SU-DHL-6 (cell line): ENCODE measurements at regions not wholly inside any gene's neighbourhood (a gene's known extent, or its start where the extent isn't known, plus 50 kb on each side); places are given as distances from the start of the nearest gene placed in this dataset.

Experiments
- H2AFZ ChIP-seq: fragments of 200-600 bp; sonication (generic); 2 replicates; pipeline ENCODE4 v1.6.1; 2014; ENCODE audit warnings: low read depth, mild to moderate bottlenecking, moderate library complexity, mixed read lengths, antibody characterized with exemption, low read length; ENCODE audit not compliant: severe bottlenecking
- H3F3A ChIP-seq: fragments of 200-600 bp; shearing (Covaris generic); 2 replicates; pipeline ENCODE4 v1.6.0; 2016; ENCODE audit warnings: antibody characterized with exemption, mild to moderate bottlenecking; ENCODE audit not compliant: insufficient read depth
- H3K27ac ChIP-seq: fragments of 200-600 bp; sonication (generic); 2 replicates; pipeline ENCODE4 v1.5.1; 2016; ENCODE audit warnings: low read depth, mild to moderate bottlenecking, low read length, moderate library complexity, mixed read lengths
- H3K27me3 ChIP-seq: fragments of 200-600 bp; sonication (generic), shearing (Covaris generic); 2 replicates; pipeline ENCODE4 v1.6.0; 2014; ENCODE audit warnings: mild to moderate bottlenecking, low read length
- H3K36me3 ChIP-seq: fragments of 200-600 bp; sonication (generic); 2 replicates; pipeline ENCODE4 v1.6.1; 2014; ENCODE audit warnings: mild to moderate bottlenecking, low read length, mixed read lengths
- H3K4me2 ChIP-seq: fragments of 300-600, 200-600 bp; shearing (Covaris generic), sonication (generic); 2 replicates; pipeline ENCODE4 v1.6.0; 2014; ENCODE audit warnings: low read length, low read depth, mild to moderate bottlenecking; ENCODE audit not compliant: poor library complexity, severe bottlenecking
- H3K4me3 ChIP-seq: fragments of 200-600 bp; sonication (generic); 2 replicates; pipeline ENCODE4 v1.5.1; 2014; ENCODE audit warnings: antibody characterized with exemption, low read length, mild to moderate bottlenecking, mixed read lengths; ENCODE audit not compliant: insufficient read depth, poor library complexity, severe bottlenecking
- H3K79me2 ChIP-seq: fragments of 200-600 bp; sonication (generic); 2 replicates; pipeline ENCODE4 v1.6.1; 2014; ENCODE audit warnings: mild to moderate bottlenecking, low read length, moderate library complexity; ENCODE audit not compliant: insufficient read depth
- H3K9ac ChIP-seq: fragments of 200-600 bp; sonication (generic); 2 replicates; pipeline ENCODE4 v1.7.0; 2014; ENCODE audit warnings: mild to moderate bottlenecking, low read length
- H3K9me2 ChIP-seq: fragments of 200-600 bp; sonication (generic); replicated peaks from 2 replicates; pipeline ENCODE4 v1.6.1; 2014; ENCODE audit warnings: low read length; ENCODE audit not compliant: insufficient read depth
- H3K9me3 ChIP-seq: fragments of 200-600 bp; sonication (generic); 2 replicates; pipeline ENCODE4 v1.6.1; 2014; ENCODE audit warnings: low read length, mixed read lengths; ENCODE audit not compliant: insufficient read depth
- H4K20me1 ChIP-seq: fragments of 200-600 bp; sonication (generic); 2 replicates; pipeline ENCODE4 v1.6.1; 2014; ENCODE audit warnings: low read depth, mild to moderate bottlenecking, antibody characterized with exemption, low read length, moderate library complexity, mixed read lengths
- EZH2phosphoT487 ChIP-seq: fragments of 200-600 bp; sonication (generic), shearing (Covaris generic); conservative IDR thresholded peaks from 2 replicates; pipeline ENCODE4 v1.6.1; 2018; ENCODE audit warnings: mild to moderate bottlenecking, antibody characterized with exemption, low read length, moderate library complexity, mixed read lengths
- TF ChIP-seq, protein P1 (sequence below): fragments of 200-600 bp; sonication (generic); IDR thresholded peaks from one replicate; pipeline ENCODE4 v1.5.1; 2017; ENCODE audit warnings: antibody characterized with exemption, mild to moderate bottlenecking, low read length, moderate library complexity; ENCODE audit not compliant: insufficient read depth, poor library complexity, severe bottlenecking

DNA sequence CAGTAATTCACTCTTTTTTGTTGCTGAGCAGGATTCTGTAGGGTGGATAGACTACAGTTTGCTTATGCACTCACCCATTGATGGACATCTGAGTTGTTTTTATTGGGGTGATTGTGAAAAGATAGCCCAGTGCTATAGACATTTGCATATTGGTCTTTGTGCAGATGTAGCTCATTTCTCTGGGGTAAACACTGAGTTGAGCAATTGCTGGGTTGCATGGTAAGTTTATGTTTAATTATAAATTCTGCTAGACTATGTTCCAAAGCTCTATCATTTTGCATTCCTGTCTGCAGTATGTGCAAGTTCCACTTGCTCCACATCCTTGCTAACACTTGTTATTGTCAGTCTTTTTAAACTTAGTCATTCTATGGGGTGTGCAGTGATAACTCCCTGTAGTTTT, 65.4 kb upstream of the RFLNA start:
- Histone ChIP-seq H3K9me3 (no peaks in the 10 kb centered on the region), H3K36me3 (no peaks in the 10 kb centered on the region), H3K9me2 (no peaks in the 10 kb centered on the region), H3K4me3 (no peak overlapping the region), H4K20me1 (no peaks in the 10 kb centered on the region), H3K27me3 (no peaks in the 10 kb centered on the region), H2AFZ (no peak overlapping the region), H3K27ac (no peak overlapping the region), H3K4me2 (no peak overlapping the region), H3K9ac (no peak overlapping the region), H3K79me2 (no peaks in the 10 kb centered on the region), H3F3A (no peaks in the 10 kb centered on the region)
- no peak for TF ChIP-seq EZH2phosphoT487
- TF ChIP-seq, protein P1, sequence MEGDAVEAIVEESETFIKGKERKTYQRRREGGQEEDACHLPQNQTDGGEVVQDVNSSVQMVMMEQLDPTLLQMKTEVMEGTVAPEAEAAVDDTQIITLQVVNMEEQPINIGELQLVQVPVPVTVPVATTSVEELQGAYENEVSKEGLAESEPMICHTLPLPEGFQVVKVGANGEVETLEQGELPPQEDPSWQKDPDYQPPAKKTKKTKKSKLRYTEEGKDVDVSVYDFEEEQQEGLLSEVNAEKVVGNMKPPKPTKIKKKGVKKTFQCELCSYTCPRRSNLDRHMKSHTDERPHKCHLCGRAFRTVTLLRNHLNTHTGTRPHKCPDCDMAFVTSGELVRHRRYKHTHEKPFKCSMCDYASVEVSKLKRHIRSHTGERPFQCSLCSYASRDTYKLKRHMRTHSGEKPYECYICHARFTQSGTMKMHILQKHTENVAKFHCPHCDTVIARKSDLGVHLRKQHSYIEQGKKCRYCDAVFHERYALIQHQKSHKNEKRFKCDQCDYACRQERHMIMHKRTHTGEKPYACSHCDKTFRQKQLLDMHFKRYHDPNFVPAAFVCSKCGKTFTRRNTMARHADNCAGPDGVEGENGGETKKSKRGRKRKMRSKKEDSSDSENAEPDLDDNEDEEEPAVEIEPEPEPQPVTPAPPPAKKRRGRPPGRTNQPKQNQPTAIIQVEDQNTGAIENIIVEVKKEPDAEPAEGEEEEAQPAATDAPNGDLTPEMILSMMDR = no peak

DNA sequence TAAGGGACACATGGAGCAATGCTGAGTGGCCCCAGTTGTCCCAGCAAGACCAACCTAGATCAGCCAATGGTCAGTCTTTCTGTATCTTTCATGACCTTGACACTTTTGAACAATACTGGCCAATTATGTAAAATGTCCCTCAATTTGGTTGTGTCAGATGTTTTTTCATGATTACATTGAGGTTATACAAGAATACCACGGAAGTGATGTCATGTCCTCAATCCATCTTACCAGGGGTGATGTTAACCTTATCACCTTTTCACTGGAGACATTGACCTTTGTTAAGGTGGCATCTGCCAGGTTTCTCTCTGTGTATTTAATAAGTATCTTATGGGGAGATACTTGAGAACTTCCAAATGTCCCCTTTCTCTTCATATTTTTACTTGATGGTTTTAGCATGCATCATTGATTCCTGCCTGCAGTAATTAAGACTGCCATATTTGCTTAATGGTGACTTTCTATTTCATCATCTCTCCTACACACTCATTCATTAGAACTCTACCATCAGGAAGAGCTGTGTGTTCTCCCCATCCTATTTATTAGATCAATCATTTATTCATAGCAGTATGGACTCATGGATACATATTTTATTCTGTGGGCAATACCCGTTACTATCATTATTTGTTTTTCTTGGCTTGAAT, 64.7 kb upstream of the RFLNA start:
- no peaks in the 10 kb centered on the region for H3K9me2 ChIP-seq
- no peaks in the 10 kb centered on the region for H3K9me3 ChIP-seq
- H3K27me3 ChIP-seq = no peaks in the 10 kb centered on the region
- TF ChIP-seq, protein P1 = no peak
- TF ChIP-seq EZH2phosphoT487 = no peak
- H4K20me1 ChIP-seq = no peaks in the 10 kb centered on the region
- no peaks in the 10 kb centered on the region for H3F3A ChIP-seq
- H3K9ac ChIP-seq = no peak overlapping the region
- H3K27ac ChIP-seq = no peak overlapping the region
- H3K79me2 ChIP-seq = no peaks in the 10 kb centered on the region
- no peak overlapping the region for H3K4me3 ChIP-seq
- no peak overlapping the region for H3K4me2 ChIP-seq
- H3K36me3 ChIP-seq = no peaks in the 10 kb centered on the region
- H2AFZ ChIP-seq = no peak overlapping the region

DNA sequence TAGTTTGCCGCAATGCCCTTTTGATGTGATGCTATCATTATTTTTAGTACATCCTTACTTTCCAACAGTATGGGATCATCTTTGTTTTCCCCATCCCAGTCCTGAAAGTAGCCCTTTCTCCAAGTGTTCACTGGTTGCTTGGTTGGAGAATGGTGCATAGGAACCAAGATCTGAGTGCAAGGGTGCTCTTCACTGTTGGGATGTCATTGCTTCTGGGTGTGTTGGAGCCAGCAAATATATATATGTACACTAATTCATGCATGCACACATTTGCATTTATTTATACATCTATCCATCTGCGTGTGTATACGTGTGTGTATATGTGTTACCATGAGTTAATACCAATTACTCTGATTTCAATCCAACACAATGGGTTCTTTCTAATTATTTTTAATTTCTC, 64.1 kb upstream of the RFLNA start:
- Histone ChIP-seq H4K20me1 (no peaks in the 10 kb centered on the region), H3K9me2 (no peaks in the 10 kb centered on the region), H3K4me2 (no peak overlapping the region), H3K79me2 (no peaks in the 10 kb centered on the region), H3K27ac (no peak overlapping the region), H3K9ac (no peak overlapping the region), H3K9me3 (no peaks in the 10 kb centered on the region), H3F3A (no peaks in the 10 kb centered on the region), H3K36me3 (no peaks in the 10 kb centered on the region), H3K4me3 (no peak overlapping the region), H3K27me3 (no peaks in the 10 kb centered on the region), H2AFZ (no peak overlapping the region)
- TF ChIP-seq EZH2phosphoT487 = no peak
- TF ChIP-seq, protein P1 = no peak
